Mesothelial cell of epicardium (in vitro differentiated cells): ENCODE measurements at regions not wholly inside any gene's neighbourhood (a gene's known extent, or its start where the extent isn't known, plus 50 kb on each side); places are given as distances from the start of the nearest gene placed in this dataset.
"Not testable (repeated sequence)": the region's sequence is repeated elsewhere in the genome, so short reads cannot be mapped to it uniquely, and the experiment has no call there.

Source experiments
- DNase-seq, 2 experiments: peaks; one replicate each; pipeline ENCODE4 v3.0.0; 2021; ENCODE audit warnings: low spot score in 2 of 2; ENCODE audit not compliant: unreplicated experiment in 2 of 2
- H3K27ac Mint-ChIP-seq: 2 replicates; pipeline ENCODE4 v1.8.0; 2021; ENCODE audit warnings: mixed read lengths
- H3K27me3 Mint-ChIP-seq: 2 replicates; pipeline ENCODE4 v1.8.0; 2021; ENCODE audit warnings: low read depth, mixed read lengths
- H3K36me3 Mint-ChIP-seq: 2 replicates; pipeline ENCODE4 v1.8.0; 2021; ENCODE audit warnings: mixed read lengths
- H3K4me1 Mint-ChIP-seq: 2 replicates; pipeline ENCODE4 v1.8.0; 2021; ENCODE audit warnings: mixed read lengths
- H3K4me3 Mint-ChIP-seq: 2 replicates; pipeline ENCODE4 v1.8.0; 2021; ENCODE audit warnings: mild to moderate bottlenecking, moderate library complexity, mixed read lengths
- H3K9me3 Mint-ChIP-seq: 2 replicates; pipeline ENCODE4 v1.8.0; 2021; ENCODE audit warnings: mixed read lengths
- TF ChIP-seq, protein P1 (sequence below): fragments of 200-600 bp; sonication (generic); IDR thresholded peaks from one replicate; pipeline ENCODE4 v1.5.0; 2021; ENCODE audit warnings: antibody characterized with exemption; ENCODE audit not compliant: unreplicated experiment

DNA sequence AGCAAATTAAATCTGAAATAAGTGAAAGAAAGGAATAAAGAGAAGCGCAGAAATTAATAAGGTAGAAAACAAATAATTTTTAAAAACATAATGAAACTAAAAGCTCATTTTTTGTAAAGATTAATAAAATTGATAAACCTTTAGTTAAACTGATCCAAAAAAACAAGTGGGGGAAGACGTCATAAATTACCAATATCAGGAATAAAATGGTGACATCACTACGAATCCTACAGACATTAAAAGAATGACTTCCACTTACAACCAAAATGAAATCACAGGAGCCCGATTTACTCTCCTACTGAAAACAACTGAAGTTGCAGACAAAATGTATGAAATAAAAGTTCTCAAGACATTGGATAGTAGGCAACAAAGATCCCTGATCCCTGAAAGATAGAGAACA is 68.1 kb upstream of the IFFO2 start:
- Mint-ChIP-seq H3K4me1 (no peaks in the 10 kb centered on the region), H3K9me3 (peaks cover 20% of the 10 kb centered on the region), H3K27ac (no peak overlapping the region), H3K36me3 (no peaks in the 10 kb centered on the region), H3K4me3 (no peak overlapping the region), H3K27me3 (no peaks in the 10 kb centered on the region)
- DNase-seq, result no peak
- TF ChIP-seq, protein P1, sequence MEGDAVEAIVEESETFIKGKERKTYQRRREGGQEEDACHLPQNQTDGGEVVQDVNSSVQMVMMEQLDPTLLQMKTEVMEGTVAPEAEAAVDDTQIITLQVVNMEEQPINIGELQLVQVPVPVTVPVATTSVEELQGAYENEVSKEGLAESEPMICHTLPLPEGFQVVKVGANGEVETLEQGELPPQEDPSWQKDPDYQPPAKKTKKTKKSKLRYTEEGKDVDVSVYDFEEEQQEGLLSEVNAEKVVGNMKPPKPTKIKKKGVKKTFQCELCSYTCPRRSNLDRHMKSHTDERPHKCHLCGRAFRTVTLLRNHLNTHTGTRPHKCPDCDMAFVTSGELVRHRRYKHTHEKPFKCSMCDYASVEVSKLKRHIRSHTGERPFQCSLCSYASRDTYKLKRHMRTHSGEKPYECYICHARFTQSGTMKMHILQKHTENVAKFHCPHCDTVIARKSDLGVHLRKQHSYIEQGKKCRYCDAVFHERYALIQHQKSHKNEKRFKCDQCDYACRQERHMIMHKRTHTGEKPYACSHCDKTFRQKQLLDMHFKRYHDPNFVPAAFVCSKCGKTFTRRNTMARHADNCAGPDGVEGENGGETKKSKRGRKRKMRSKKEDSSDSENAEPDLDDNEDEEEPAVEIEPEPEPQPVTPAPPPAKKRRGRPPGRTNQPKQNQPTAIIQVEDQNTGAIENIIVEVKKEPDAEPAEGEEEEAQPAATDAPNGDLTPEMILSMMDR, result no peak

DNA sequence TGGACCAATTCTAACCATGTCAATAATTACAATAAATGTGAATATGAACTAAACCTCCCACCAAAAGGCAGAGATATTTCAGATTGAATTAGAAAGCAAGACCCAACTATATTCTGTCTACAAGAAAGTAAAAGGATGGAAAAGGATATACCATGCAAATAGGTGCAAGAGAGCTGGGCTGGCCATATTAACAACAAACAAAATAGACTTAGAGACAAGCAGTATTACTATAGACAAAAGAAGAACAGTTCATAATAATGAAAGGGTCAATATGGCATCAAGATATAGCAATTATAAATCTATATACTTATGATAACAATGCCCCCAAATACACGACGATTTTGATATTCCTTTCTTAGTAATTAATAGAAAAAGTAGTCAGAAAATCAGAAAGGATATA is 67.3 kb upstream of the IFFO2 start:
- DNase-seq, result no peak
- no peaks in the 10 kb centered on the region for H3K36me3 Mint-ChIP-seq
- H3K4me3 Mint-ChIP-seq, result no peak overlapping the region
- TF ChIP-seq, protein P1, result no peak
- H3K27ac Mint-ChIP-seq, result no peak overlapping the region
- H3K27me3 Mint-ChIP-seq, result no peaks in the 10 kb centered on the region
- H3K9me3 Mint-ChIP-seq, result peaks cover 24% of the 10 kb centered on the region
- no peaks in the 10 kb centered on the region for H3K4me1 Mint-ChIP-seq

DNA sequence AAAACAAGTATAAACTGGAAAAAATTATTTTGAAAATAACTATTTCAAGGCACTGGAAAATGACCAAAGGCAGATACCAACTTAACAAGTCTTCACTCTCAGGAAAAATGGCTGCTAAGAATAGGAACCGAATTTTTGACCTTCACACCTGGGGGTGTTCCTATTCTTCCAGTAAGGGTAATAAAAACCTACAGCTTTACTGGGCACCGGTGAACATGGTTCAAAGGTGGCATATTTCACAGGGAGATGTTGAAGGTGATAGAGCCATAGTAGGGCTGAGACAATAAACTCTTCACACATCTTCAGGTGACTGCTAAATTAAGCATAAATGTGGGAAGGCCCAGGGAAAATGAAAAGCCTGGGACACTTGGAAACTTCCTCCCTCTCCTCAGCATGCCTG is 65.4 kb upstream of the IFFO2 start:
- no peaks in the 10 kb centered on the region for H3K36me3 Mint-ChIP-seq
- no peak overlapping the region for H3K4me3 Mint-ChIP-seq
- no peaks in the 10 kb centered on the region for H3K4me1 Mint-ChIP-seq
- H3K9me3 Mint-ChIP-seq, result peaks cover 20% of the 10 kb centered on the region
- H3K27me3 Mint-ChIP-seq, result no peaks in the 10 kb centered on the region
- DNase-seq, result no peak
- TF ChIP-seq, protein P1, result no peak
- no peak overlapping the region for H3K27ac Mint-ChIP-seq

DNA sequence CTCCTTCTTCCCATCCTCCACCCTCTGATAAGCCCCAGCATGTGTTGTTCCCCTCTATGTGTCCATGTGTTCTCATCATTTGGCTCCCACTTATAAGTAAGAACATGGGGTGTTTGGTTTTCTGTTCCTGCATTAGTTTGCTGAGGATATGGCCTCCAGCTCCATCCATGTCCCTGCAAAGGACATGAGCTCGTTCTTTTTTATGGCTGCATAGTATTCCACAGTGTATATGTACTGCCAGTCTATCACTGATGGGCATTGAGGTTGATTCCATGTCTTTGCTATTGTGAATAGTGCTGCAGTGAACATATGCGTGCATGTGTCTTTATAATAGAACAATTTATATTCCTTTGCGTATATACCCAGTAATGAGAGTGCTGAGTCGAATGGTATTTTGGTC is 62.8 kb upstream of the IFFO2 start:
- not testable (repeated sequence) for DNase-seq, H3K4me3 Mint-ChIP-seq, H3K4me1 Mint-ChIP-seq, H3K27ac Mint-ChIP-seq, H3K27me3 Mint-ChIP-seq, H3K36me3 Mint-ChIP-seq
- H3K9me3 Mint-ChIP-seq, result peaks cover 14% of the 10 kb centered on the region

DNA sequence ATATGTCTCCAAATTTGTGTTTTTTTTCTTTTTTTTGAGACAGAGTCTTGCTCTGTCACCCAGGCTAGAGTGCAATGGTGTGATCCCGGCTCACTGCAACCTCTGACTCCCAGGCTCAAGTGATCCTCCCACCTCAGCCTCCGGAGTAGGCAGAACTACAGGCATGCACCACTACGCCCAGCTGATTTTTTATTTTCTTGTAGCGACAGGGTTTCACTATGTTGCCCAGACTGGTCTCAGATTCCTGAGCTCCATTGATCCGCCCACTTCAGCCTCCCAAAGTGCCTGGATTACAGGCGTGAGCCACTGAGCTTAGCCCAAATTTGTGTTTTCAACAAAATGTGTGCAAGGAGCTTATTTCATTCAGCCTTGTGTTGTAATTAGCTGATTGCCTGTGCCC is 59.0 kb upstream of the IFFO2 start:
- TF ChIP-seq, protein P1, result no peak
- no peak for DNase-seq
- Mint-ChIP-seq H3K27ac (no peak overlapping the region), H3K4me1 (peaks cover 21% of the 10 kb centered on the region), H3K36me3 (no peaks in the 10 kb centered on the region), H3K4me3 (no peak overlapping the region), H3K27me3 (no peaks in the 10 kb centered on the region), H3K9me3 (peaks cover 3% of the 10 kb centered on the region)

DNA sequence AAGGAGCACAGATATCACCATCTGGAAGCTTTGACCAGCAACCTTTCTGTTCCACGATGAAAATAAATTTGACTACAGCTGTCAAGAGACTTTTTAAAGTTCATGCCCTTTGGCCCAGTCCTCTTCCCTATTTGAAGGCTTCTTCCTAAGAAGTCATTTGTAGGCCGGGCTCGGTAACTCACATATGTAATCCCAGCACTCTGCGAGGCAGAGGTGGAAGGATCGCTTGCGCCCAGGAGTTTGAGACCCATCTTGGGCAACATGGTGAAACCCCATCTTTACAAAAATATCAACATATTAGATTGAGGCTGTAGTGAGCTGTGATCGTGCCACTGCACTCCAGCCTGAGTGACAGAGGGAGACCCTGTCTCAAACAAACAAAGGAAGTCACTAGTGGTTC is 58.3 kb upstream of the IFFO2 start:
- Mint-ChIP-seq H3K9me3 (peaks cover 3% of the 10 kb centered on the region), H3K27me3 (no peaks in the 10 kb centered on the region), H3K4me3 (no peak overlapping the region), H3K36me3 (no peaks in the 10 kb centered on the region), H3K4me1 (peaks cover 28% of the 10 kb centered on the region), H3K27ac (no peak overlapping the region)
- DNase-seq, result no peak
- TF ChIP-seq, protein P1, result no peak
